ENCODE measurements at regions not wholly inside any gene's neighbourhood (a gene's known extent, or its start where the extent isn't known, plus 50 kb on each side); places are given as distances from the start of the nearest gene placed in this dataset.

- no peaks in the 10 kb centered on the region for H3K36me3 ChIP-seq
- H3K27me3 ChIP-seq = no peaks in the 10 kb centered on the region
- no peak overlapping the region for H3K27ac ChIP-seq
- no peaks in the 10 kb centered on the region for H3K4me1 ChIP-seq
- H3K4me3 ChIP-seq = no peak overlapping the region
- TF ChIP-seq CTCF (IDR thresholded peaks at IDR 0.05) = no peak
- no peak for DNase-seq (ENCODE audit: low spot score in 2 of 2)
- H3K9me3 ChIP-seq = no peaks in the 10 kb centered on the region
- intact Hi-C loops (cut with DNase I) = no loop called here
These were observed 215.2 kb upstream of the ROBO2 start for GRCh38 chr3:76824658-76825240.

GRCh38 chr3:76826861-76827260, 213.0 kb upstream of the ROBO2 start:
- H3K36me3 ChIP-seq = no peaks in the 10 kb centered on the region
- no peak for DNase-seq (ENCODE audit: low spot score in 2 of 2)
- no peak overlapping the region for H3K4me3 ChIP-seq
- no peak overlapping the region for H3K27ac ChIP-seq
- intact Hi-C loops (cut with DNase I) = no loop called here
- no peak for TF ChIP-seq CTCF (IDR thresholded peaks at IDR 0.05)
- H3K4me1 ChIP-seq = no peaks in the 10 kb centered on the region
- H3K9me3 ChIP-seq = no peaks in the 10 kb centered on the region
- no peaks in the 10 kb centered on the region for H3K27me3 ChIP-seq

- Histone ChIP-seq H3K4me3 (no peak overlapping the region), H3K27ac (no peak overlapping the region), H3K27me3 (no peaks in the 10 kb centered on the region), H3K9me3 (no peaks in the 10 kb centered on the region), H3K36me3 (no peaks in the 10 kb centered on the region), H3K4me1 (no peaks in the 10 kb centered on the region)
- intact Hi-C loops (cut with DNase I) = no loop called here
- no peak for TF ChIP-seq CTCF (IDR thresholded peaks at IDR 0.05)
- DNase-seq (ENCODE audit: low spot score in 2 of 2) = no peak
These were observed 212.1 kb upstream of the ROBO2 start for GRCh38 chr3:76827701-76828226.

DNA sequence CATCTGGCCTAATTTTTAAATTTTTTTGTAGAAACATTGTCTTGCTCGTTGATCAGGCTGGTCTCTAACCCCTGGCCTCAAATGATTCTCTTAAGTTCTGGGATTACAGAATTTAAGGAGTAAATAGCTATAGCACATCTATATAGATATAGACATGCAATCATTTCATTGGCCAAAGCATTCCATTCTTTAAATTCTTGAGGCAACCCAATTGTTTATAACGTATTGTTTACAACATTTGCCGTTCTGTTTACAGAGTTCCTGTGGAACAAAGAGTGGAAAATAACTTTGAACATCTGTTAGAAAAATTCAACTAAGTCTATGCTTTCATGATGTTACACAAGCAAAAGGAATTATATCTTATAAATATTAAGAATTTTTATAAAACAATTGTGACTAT, 205.2 kb upstream of the ROBO2 start:
- no peak for TF ChIP-seq CTCF (IDR thresholded peaks at IDR 0.05)
- intact Hi-C loops (cut with DNase I) = no loop called here
- H3K27me3 ChIP-seq = no peaks in the 10 kb centered on the region

GRCh38 chr3:76841747-76842146, 198.2 kb upstream of the ROBO2 start:
- Histone ChIP-seq H3K36me3 (no peaks in the 10 kb centered on the region), H3K9me3 (no peaks in the 10 kb centered on the region), H3K27me3 (no peaks in the 10 kb centered on the region), H3K4me3 (no peak overlapping the region), H3K4me1 (no peaks in the 10 kb centered on the region), H3K27ac (no peak overlapping the region)
- TF ChIP-seq CTCF (IDR thresholded peaks at IDR 0.05) = no peak
- DNase-seq (ENCODE audit: low spot score in 2 of 2) = no peak
- intact Hi-C loops (cut with DNase I) = no loop called here

More for the DNA sequence above, 205.2 kb upstream of the ROBO2 start:
- no peaks in the 10 kb centered on the region for H3K36me3 ChIP-seq
- H3K4me3 ChIP-seq = no peak overlapping the region
- no peak for DNase-seq (ENCODE audit: low spot score in 2 of 2)
- H3K9me3 ChIP-seq = no peaks in the 10 kb centered on the region
- no peaks in the 10 kb centered on the region for H3K4me1 ChIP-seq
- no peak overlapping the region for H3K27ac ChIP-seq

GRCh38 chr3:76842216-76842615, 197.7 kb upstream of the ROBO2 start:
- H3K36me3 ChIP-seq = no peaks in the 10 kb centered on the region
- DNase-seq (ENCODE audit: low spot score in 2 of 2) = no peak
- no peaks in the 10 kb centered on the region for H3K4me1 ChIP-seq
- H3K27ac ChIP-seq = no peak overlapping the region
- no peaks in the 10 kb centered on the region for H3K9me3 ChIP-seq
- intact Hi-C loops (cut with DNase I) = no loop called here
- no peaks in the 10 kb centered on the region for H3K27me3 ChIP-seq
- no peak overlapping the region for H3K4me3 ChIP-seq
- no peak for TF ChIP-seq CTCF (IDR thresholded peaks at IDR 0.05)

Measured in ascending aorta (tissue), 2 donors.